Mesendoderm (in vitro differentiated cells): ENCODE measurements at regions not wholly inside any gene's neighbourhood (a gene's known extent, or its start where the extent isn't known, plus 50 kb on each side); places are given as distances from the start of the nearest gene placed in this dataset.
A peak's percentile ranks its signal among the peaks of the same experiment; 100 is the strongest.

Experiments
- DNase-seq: peaks from one replicate; pipeline ENCODE4 v3.0.0; 2013
- H2AK5ac ChIP-seq: 2 replicates; pipeline ENCODE4 v1.6.1; 2013; ENCODE audit warnings: low read length, inconsistent platforms
- H2BK120ac ChIP-seq: 2 replicates; pipeline ENCODE4 v1.6.1; 2013; ENCODE audit warnings: low read depth, mild to moderate bottlenecking, low read length, moderate library complexity, mixed read lengths
- H2BK15ac ChIP-seq: replicated peaks from 2 replicates; pipeline ENCODE4 v1.6.1; 2013; ENCODE audit warnings: low read depth, mild to moderate bottlenecking, moderate library complexity
- H2BK5ac ChIP-seq: 2 replicates; pipeline ENCODE4 v1.6.1; 2013; ENCODE audit warnings: low read length, inconsistent platforms
- H3K18ac ChIP-seq: 2 replicates; pipeline ENCODE4 v1.6.1; 2013; ENCODE audit warnings: mild to moderate bottlenecking, low read length, mixed read lengths
- H3K23ac ChIP-seq: one replicate; pipeline ENCODE4 v1.6.1; 2013; ENCODE audit warnings: low read length
- H3K27ac ChIP-seq: 2 replicates; pipeline ENCODE4 v1.5.1; 2013; ENCODE audit warnings: low read depth, mild to moderate bottlenecking, inconsistent platforms, low read length, moderate library complexity
- H3K27me3 ChIP-seq: 2 replicates; pipeline ENCODE4 v1.6.1; 2013; ENCODE audit warnings: low read length, control low read depth, mild to moderate bottlenecking, inconsistent platforms; ENCODE audit not compliant: insufficient read depth, poor library complexity
- H3K36me3 ChIP-seq: 2 replicates; pipeline ENCODE4 v1.6.1; 2013; ENCODE audit warnings: low read length, inconsistent platforms; ENCODE audit not compliant: control insufficient read depth, insufficient read depth
- H3K4ac ChIP-seq: one replicate; pipeline ENCODE4 v1.6.1; 2013; ENCODE audit warnings: low read depth, mild to moderate bottlenecking, low read length, moderate library complexity
- H3K4me1 ChIP-seq: 2 replicates; pipeline ENCODE4 v1.6.1; 2013; ENCODE audit warnings: low read depth, low read length, inconsistent platforms; ENCODE audit not compliant: control insufficient read depth
- H3K4me2 ChIP-seq: 2 replicates; pipeline ENCODE4 v1.6.1; 2013; ENCODE audit warnings: low read length
- H3K4me3 ChIP-seq: 2 replicates; pipeline ENCODE4 v1.5.1; 2013; ENCODE audit warnings: mild to moderate bottlenecking, low read length
- H3K56ac ChIP-seq: one replicate; pipeline ENCODE4 v1.6.1; 2013; ENCODE audit warnings: low read length
- H3K79me1 ChIP-seq: 2 replicates; pipeline ENCODE4 v1.6.1; 2013; ENCODE audit warnings: low read length, inconsistent platforms
- H3K79me2 ChIP-seq: 2 replicates; pipeline ENCODE4 v1.6.1; 2013; ENCODE audit warnings: mild to moderate bottlenecking, low read length; ENCODE audit not compliant: control insufficient read depth, insufficient read depth
- H3K9ac ChIP-seq: 2 replicates; pipeline ENCODE4 v1.6.1; 2013; ENCODE audit warnings: low read length, inconsistent platforms
- H4K5ac ChIP-seq: one replicate; pipeline ENCODE4 v1.6.1; 2013; ENCODE audit warnings: low read length
- H4K8ac ChIP-seq: one replicate; pipeline ENCODE4 v1.6.1; 2013; ENCODE audit warnings: low read depth, mild to moderate bottlenecking, control low read depth, low read length, moderate library complexity
- WGBS: extraction: QIAGEN DNeasy Blood & Tissue Kit; methylation state at CpG from one replicate; pipeline ENCODE4 v1.1.7; 2013; ENCODE audit warnings: low lambda C conversion rate, missing lambda C conversion rate; ENCODE audit not compliant: insufficient coverage; ENCODE audit errors: extremely low coverage; 5-methylcytosine and 5-hydroxymethylcytosine counted together

DNA sequence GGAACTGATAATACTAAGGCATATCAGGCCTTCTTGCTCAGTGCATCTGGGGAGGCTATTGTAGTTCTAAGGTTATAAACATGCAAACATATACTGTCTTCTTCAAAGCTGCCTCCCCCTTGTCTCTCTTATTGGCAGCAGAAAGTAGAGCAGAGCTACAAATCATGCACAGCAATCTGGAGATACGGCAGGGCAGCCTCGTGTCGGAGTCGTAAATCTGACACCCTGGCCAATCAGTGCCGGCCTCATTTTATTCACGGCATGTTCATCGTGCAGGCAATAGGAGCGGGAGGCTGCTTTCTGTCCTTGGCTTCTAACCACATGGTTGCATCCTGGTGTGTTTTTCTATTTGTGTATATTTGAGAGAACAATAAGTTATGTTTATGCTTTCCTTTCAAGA lies 300.2 kb upstream of the CNTN6 start:
- no peaks in the 10 kb centered on the region for H3K36me3 ChIP-seq
- WGBS: no CpG with 5 or more reads among the region's 8 CpGs
- no peak overlapping the region for H3K56ac ChIP-seq
- no peak overlapping the region for H3K4ac ChIP-seq
- no peak overlapping the region for H4K8ac ChIP-seq
- no peak overlapping the region for H2BK15ac ChIP-seq
- H3K23ac ChIP-seq: no peak overlapping the region
- no peak overlapping the region for H2BK5ac ChIP-seq
- H3K18ac ChIP-seq: no peak overlapping the region
- DNase-seq: no peak
- H4K5ac ChIP-seq: no peak overlapping the region
- no peak overlapping the region for H3K4me3 ChIP-seq
- no peak overlapping the region for H3K4me2 ChIP-seq
- H3K9ac ChIP-seq: no peak overlapping the region
- H2BK120ac ChIP-seq: no peak overlapping the region
- no peak overlapping the region for H3K27ac ChIP-seq
- no peaks in the 10 kb centered on the region for H3K79me2 ChIP-seq
- H3K4me1 ChIP-seq: no peaks in the 10 kb centered on the region
- no peak overlapping the region for H2AK5ac ChIP-seq
- no peaks in the 10 kb centered on the region for H3K79me1 ChIP-seq
- no peaks in the 10 kb centered on the region for H3K27me3 ChIP-seq

DNA sequence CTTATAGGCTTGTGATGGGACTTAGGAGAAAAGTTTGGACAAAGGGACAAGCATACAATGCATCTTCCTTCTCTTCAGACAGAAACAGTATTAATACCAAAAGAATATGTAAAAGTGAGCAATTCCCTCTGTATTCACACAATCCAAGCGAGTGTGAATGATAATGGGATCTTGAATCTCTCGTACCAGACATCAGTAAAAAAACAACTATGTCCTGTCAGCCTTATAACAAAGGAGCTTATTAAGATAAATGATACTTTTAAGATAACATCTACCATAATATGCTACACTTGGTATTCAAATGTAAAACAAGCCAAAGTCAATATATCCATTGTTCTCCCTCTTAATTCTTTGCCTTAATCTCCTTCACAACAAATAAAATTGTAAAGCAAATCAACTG lies 288.6 kb upstream of the CNTN6 start:
- peak; percentile 5 for DNase-seq
- H3K4me3 ChIP-seq: no peak overlapping the region
- H2AK5ac ChIP-seq: no peak overlapping the region
- H4K5ac ChIP-seq: no peak overlapping the region
- no peak overlapping the region for H3K4me2 ChIP-seq
- no peak overlapping the region for H3K56ac ChIP-seq
- no peak overlapping the region for H2BK120ac ChIP-seq
- no peak overlapping the region for H2BK15ac ChIP-seq
- no peak overlapping the region for H3K27ac ChIP-seq
- no peak overlapping the region for H3K9ac ChIP-seq
- no peaks in the 10 kb centered on the region for H3K79me2 ChIP-seq
- no peaks in the 10 kb centered on the region for H3K36me3 ChIP-seq
- H3K4me1 ChIP-seq: no peaks in the 10 kb centered on the region
- H3K27me3 ChIP-seq: no peaks in the 10 kb centered on the region
- H3K23ac ChIP-seq: no peak overlapping the region
- H2BK5ac ChIP-seq: no peak overlapping the region
- no CpG with 5 or more reads among the region's 2 CpGs for WGBS
- H3K79me1 ChIP-seq: no peaks in the 10 kb centered on the region
- H3K18ac ChIP-seq: no peak overlapping the region
- no peak overlapping the region for H3K4ac ChIP-seq
- no peak overlapping the region for H4K8ac ChIP-seq

DNA sequence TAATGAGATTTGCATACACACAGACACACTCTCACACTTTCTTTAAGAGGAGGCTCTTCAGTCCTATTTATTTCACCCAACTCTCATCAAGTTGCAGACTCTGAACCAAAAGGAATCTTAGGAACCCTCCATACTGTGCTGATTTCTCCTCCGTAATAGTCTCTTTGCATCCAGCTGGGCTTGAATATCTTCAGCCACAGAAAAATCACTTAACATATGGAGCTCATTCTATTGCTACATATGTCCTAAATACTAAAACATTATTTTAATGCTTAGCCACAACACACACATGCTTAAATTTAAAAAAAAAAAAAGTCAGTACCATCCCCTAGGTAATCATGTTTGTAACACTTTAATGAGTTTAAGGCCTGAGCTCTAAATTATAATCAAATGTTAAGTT lies 287.5 kb upstream of the CNTN6 start:
- no peak overlapping the region for H3K9ac ChIP-seq
- no peak overlapping the region for H2BK5ac ChIP-seq
- no peak overlapping the region for H3K56ac ChIP-seq
- no CpG with 5 or more reads among the region's 1 CpG for WGBS
- H3K4me2 ChIP-seq: no peak overlapping the region
- no peak overlapping the region for H2BK15ac ChIP-seq
- H3K4me3 ChIP-seq: no peak overlapping the region
- no peaks in the 10 kb centered on the region for H3K4me1 ChIP-seq
- no peak overlapping the region for H2AK5ac ChIP-seq
- H4K5ac ChIP-seq: no peak overlapping the region
- H3K36me3 ChIP-seq: no peaks in the 10 kb centered on the region
- H3K23ac ChIP-seq: no peak overlapping the region
- DNase-seq: peak; percentile 6
- H3K79me2 ChIP-seq: no peaks in the 10 kb centered on the region
- no peaks in the 10 kb centered on the region for H3K27me3 ChIP-seq
- H3K18ac ChIP-seq: no peak overlapping the region
- no peak overlapping the region for H4K8ac ChIP-seq
- H3K27ac ChIP-seq: no peak overlapping the region
- no peak overlapping the region for H3K4ac ChIP-seq
- no peak overlapping the region for H2BK120ac ChIP-seq
- H3K79me1 ChIP-seq: no peaks in the 10 kb centered on the region

DNA sequence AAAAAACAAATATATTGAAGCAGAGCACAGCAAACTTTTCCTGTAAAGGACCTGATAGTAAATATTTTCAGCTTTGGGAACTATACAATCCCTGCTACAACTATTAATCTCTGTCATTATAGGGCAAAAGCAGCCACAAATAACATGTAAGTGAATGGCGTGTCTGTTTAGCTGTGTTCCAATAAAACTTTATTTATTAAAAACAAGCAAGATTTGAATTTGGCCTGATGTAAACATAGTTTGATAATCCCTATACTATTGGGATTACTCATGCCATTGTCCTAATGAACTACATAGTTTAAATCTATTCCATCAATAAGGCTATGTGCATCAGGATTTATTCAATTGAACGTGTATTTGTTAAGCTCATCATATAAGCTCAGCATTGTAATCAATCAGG lies 286.8 kb upstream of the CNTN6 start:
- no peak for DNase-seq
- no peak overlapping the region for H2BK15ac ChIP-seq
- WGBS: no CpG with 5 or more reads among the region's 2 CpGs
- H3K4me2 ChIP-seq: no peak overlapping the region
- H4K8ac ChIP-seq: no peak overlapping the region
- no peak overlapping the region for H3K27ac ChIP-seq
- H3K9ac ChIP-seq: no peak overlapping the region
- no peak overlapping the region for H3K18ac ChIP-seq
- H3K27me3 ChIP-seq: no peaks in the 10 kb centered on the region
- no peak overlapping the region for H2BK5ac ChIP-seq
- no peak overlapping the region for H3K4me3 ChIP-seq
- H3K36me3 ChIP-seq: no peaks in the 10 kb centered on the region
- H3K79me2 ChIP-seq: no peaks in the 10 kb centered on the region
- H3K23ac ChIP-seq: no peak overlapping the region
- H3K4me1 ChIP-seq: no peaks in the 10 kb centered on the region
- H2AK5ac ChIP-seq: no peak overlapping the region
- no peak overlapping the region for H3K56ac ChIP-seq
- H2BK120ac ChIP-seq: no peak overlapping the region
- no peak overlapping the region for H4K5ac ChIP-seq
- no peak overlapping the region for H3K4ac ChIP-seq
- no peaks in the 10 kb centered on the region for H3K79me1 ChIP-seq

DNA sequence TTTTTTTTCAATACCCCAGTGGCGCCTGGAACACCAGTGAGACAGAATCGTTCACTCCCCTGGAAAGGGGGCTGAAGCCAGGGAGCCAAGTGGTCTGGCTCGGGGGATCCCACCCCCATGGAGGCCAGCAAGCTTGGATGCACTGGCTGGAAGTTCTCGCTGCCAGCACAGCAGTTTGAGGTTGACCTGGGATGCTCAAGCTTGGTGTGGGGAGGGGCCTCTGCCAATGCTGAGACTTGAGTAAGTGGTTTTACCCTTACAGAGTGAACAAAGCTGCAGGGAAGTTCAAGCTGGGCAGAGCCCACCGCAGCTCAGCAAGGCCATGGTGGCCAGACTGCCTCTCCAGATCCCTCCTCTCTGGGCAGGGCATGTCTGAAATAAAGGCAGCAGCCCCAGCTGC lies 276.2 kb upstream of the CNTN6 start:
- WGBS: no CpG with 5 or more reads among the region's 5 CpGs
- H3K56ac ChIP-seq: no peak overlapping the region

DNA sequence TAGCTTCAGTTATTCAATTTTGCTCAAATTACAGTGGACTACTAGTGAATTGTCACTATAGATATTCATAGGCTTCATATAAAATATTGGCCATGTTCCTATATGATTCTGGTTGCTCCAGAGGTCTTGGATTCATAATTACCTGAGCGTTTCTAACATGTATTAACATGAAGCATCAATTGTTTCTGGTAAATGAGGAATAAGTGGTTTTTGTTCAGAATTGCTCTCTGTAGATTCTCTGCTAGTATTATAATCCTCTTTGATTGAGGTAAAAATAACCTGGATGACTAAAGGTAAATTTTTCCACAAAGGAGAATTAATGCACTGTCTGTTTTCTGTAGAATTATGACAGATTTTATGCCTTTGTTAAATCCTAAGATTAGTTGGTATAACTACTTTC lies 258.1 kb upstream of the CNTN6 start:
- no peak overlapping the region for H4K8ac ChIP-seq
- no CpG with 5 or more reads among the region's 1 CpG for WGBS

More for the DNA sequence above, 276.2 kb upstream of the CNTN6 start:
- no peak overlapping the region for H3K4me3 ChIP-seq
- H3K18ac ChIP-seq: no peak overlapping the region
- H3K4ac ChIP-seq: no peak overlapping the region
- no peaks in the 10 kb centered on the region for H3K36me3 ChIP-seq
- H4K8ac ChIP-seq: no peak overlapping the region
- H3K79me2 ChIP-seq: no peaks in the 10 kb centered on the region
- no peaks in the 10 kb centered on the region for H3K79me1 ChIP-seq
- no peak overlapping the region for H2BK15ac ChIP-seq
- H3K9ac ChIP-seq: no peak overlapping the region
- H3K27ac ChIP-seq: no peak overlapping the region
- H3K4me2 ChIP-seq: no peak overlapping the region
- no peak overlapping the region for H3K23ac ChIP-seq
- H3K27me3 ChIP-seq: no peaks in the 10 kb centered on the region
- no peaks in the 10 kb centered on the region for H3K4me1 ChIP-seq
- no peak for DNase-seq
- no peak overlapping the region for H2BK120ac ChIP-seq
- no peak overlapping the region for H4K5ac ChIP-seq
- no peak overlapping the region for H2AK5ac ChIP-seq
- H2BK5ac ChIP-seq: no peak overlapping the region

More for the DNA sequence above, 258.1 kb upstream of the CNTN6 start:
- no peak for DNase-seq
- no peak overlapping the region for H2BK15ac ChIP-seq
- no peak overlapping the region for H3K27ac ChIP-seq
- H3K23ac ChIP-seq: no peak overlapping the region
- H4K5ac ChIP-seq: no peak overlapping the region
- no peaks in the 10 kb centered on the region for H3K79me1 ChIP-seq
- no peak overlapping the region for H3K18ac ChIP-seq
- no peaks in the 10 kb centered on the region for H3K4me1 ChIP-seq
- no peak overlapping the region for H2AK5ac ChIP-seq
- no peak overlapping the region for H3K56ac ChIP-seq
- no peak overlapping the region for H3K4ac ChIP-seq
- no peaks in the 10 kb centered on the region for H3K27me3 ChIP-seq
- no peak overlapping the region for H2BK5ac ChIP-seq
- no peak overlapping the region for H3K9ac ChIP-seq
- no peak overlapping the region for H3K4me3 ChIP-seq
- no peak overlapping the region for H3K4me2 ChIP-seq
- H3K36me3 ChIP-seq: no peaks in the 10 kb centered on the region
- H2BK120ac ChIP-seq: no peak overlapping the region
- H3K79me2 ChIP-seq: no peaks in the 10 kb centered on the region
